Activated T-helper 17 cell treated with anti-CD3 and anti-CD28 coated beads, Interleukin-2, amount 50 U/mL, for 72 hours (primary cell): ENCODE measurements at regions not wholly inside any gene's neighbourhood (a gene's known extent, or its start where the extent isn't known, plus 50 kb on each side); places are given as distances from the start of the nearest gene placed in this dataset.

Experiments used
- ATAC-seq: fragments of 150-1000 bp; cut with Tn5 transposase; replicated peaks from 2 replicates; pipeline ENCODE4 v1.10.0; 2021; ENCODE audit warnings: mild to moderate bottlenecking, moderate library complexity
- H3K27ac Mint-ChIP-seq: one replicate; pipeline ENCODE4 v1.8.0; 2022; ENCODE audit warnings: mixed read lengths
- H3K27me3 Mint-ChIP-seq: one replicate; pipeline ENCODE4 v1.8.0; 2022; ENCODE audit warnings: mixed read lengths
- H3K36me3 Mint-ChIP-seq: one replicate; pipeline ENCODE4 v1.8.0; 2022; ENCODE audit warnings: low read depth, mild to moderate bottlenecking, mixed read lengths
- H3K4me1 Mint-ChIP-seq: one replicate; pipeline ENCODE4 v1.8.0; 2022; ENCODE audit warnings: mixed read lengths
- H3K4me3 Mint-ChIP-seq: one replicate; pipeline ENCODE4 v1.8.0; 2022; ENCODE audit warnings: mild to moderate bottlenecking, mixed read lengths
- H3K9me3 Mint-ChIP-seq: one replicate; pipeline ENCODE4 v1.8.0; 2022; ENCODE audit warnings: mixed read lengths

DNA sequence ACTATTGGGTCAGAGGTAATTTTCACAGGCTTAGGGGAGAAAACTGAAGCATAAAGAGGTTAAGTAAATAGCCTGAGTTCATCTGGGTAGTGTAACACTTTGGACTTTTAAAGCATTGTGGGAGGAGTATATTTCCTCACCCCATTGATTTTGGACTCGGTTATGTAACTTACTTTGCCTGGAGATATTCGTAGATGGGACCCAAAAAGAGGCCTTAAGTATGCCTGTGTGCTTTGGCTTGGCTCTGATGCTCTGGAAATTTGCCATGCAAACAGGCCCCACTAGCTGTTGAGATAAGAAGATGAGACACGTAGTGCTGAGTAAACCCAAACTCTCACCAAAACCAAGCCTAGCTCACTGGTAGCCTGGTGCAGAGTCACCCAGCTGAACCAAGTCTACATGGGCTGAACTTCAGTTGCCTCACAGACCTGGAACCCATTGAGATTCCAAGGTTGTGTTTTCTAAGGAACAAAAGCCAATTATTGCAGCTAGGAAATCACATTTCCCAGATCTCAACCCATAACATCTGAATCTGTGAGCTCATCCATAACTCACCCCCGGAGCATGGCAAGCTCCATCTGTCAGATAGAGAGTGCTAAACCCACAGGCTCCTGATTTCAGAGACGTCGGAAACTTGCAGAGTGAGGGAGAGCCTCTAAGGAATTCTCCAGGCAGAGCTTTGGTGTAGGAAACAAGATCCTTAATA, 536.0 kb upstream of the C16orf82 start:
- no peaks in the 10 kb centered on the region for H3K36me3 Mint-ChIP-seq
- H3K9me3 Mint-ChIP-seq: no peaks in the 10 kb centered on the region
- H3K27me3 Mint-ChIP-seq: peaks cover 3% of the 10 kb centered on the region
- no peaks in the 10 kb centered on the region for H3K4me1 Mint-ChIP-seq
- no peak overlapping the region for H3K27ac Mint-ChIP-seq
- no peak for ATAC-seq
- no peak overlapping the region for H3K4me3 Mint-ChIP-seq

GRCh38 chr16:26531290-26531730, 535.4 kb upstream of the C16orf82 start:
- H3K27me3 Mint-ChIP-seq: no peaks in the 10 kb centered on the region
- no peak overlapping the region for H3K4me3 Mint-ChIP-seq

GRCh38 chr16:26532456-26532855, 534.3 kb upstream of the C16orf82 start:
- ATAC-seq: no peak

More at GRCh38 chr16:26531290-26531730, 535.4 kb upstream of the C16orf82 start:
- no peak overlapping the region for H3K27ac Mint-ChIP-seq
- no peak for ATAC-seq
- no peaks in the 10 kb centered on the region for H3K36me3 Mint-ChIP-seq
- no peaks in the 10 kb centered on the region for H3K9me3 Mint-ChIP-seq
- H3K4me1 Mint-ChIP-seq: no peaks in the 10 kb centered on the region

DNA sequence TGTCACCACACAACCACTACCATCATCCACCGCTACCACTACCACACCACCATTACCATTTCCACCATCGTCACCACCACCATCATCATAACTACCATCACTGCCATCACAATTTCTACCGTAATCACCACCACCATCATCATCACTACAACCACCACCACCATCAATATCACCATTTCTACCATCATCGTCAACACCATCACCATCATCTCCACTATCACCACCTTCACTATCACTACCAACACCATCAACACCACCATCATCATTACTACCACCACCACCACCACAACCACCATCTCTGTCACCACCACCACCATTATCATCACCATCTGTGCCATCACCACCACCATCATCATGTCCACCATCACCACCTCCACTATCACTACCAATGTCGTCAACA, 524.5 kb upstream of the C16orf82 start:
- no peak overlapping the region for H3K4me3 Mint-ChIP-seq
- H3K36me3 Mint-ChIP-seq: no peaks in the 10 kb centered on the region
- H3K9me3 Mint-ChIP-seq: no peaks in the 10 kb centered on the region
- H3K27ac Mint-ChIP-seq: no peak overlapping the region
- no peaks in the 10 kb centered on the region for H3K27me3 Mint-ChIP-seq
- H3K4me1 Mint-ChIP-seq: no peaks in the 10 kb centered on the region
- no peak for ATAC-seq

More at GRCh38 chr16:26532456-26532855, 534.3 kb upstream of the C16orf82 start:
- H3K27me3 Mint-ChIP-seq: no peaks in the 10 kb centered on the region
- H3K4me3 Mint-ChIP-seq: no peak overlapping the region
- no peaks in the 10 kb centered on the region for H3K36me3 Mint-ChIP-seq
- H3K27ac Mint-ChIP-seq: no peak overlapping the region
- no peaks in the 10 kb centered on the region for H3K4me1 Mint-ChIP-seq
- no peaks in the 10 kb centered on the region for H3K9me3 Mint-ChIP-seq

GRCh38 chr16:26546573-26546972, 520.2 kb upstream of the C16orf82 start:
- Mint-ChIP-seq H3K36me3 (no peaks in the 10 kb centered on the region), H3K27ac (no peak overlapping the region), H3K4me1 (no peaks in the 10 kb centered on the region), H3K27me3 (peaks cover 3% of the 10 kb centered on the region), H3K9me3 (no peaks in the 10 kb centered on the region), H3K4me3 (no peak overlapping the region)
- no peak for ATAC-seq

GRCh38 chr16:26547681-26548080, 519.0 kb upstream of the C16orf82 start:
- Mint-ChIP-seq H3K27ac (no peak overlapping the region), H3K4me3 (no peak overlapping the region), H3K27me3 (peaks cover 3% of the 10 kb centered on the region), H3K36me3 (no peaks in the 10 kb centered on the region), H3K9me3 (no peaks in the 10 kb centered on the region), H3K4me1 (no peaks in the 10 kb centered on the region)
- ATAC-seq: no peak

DNA sequence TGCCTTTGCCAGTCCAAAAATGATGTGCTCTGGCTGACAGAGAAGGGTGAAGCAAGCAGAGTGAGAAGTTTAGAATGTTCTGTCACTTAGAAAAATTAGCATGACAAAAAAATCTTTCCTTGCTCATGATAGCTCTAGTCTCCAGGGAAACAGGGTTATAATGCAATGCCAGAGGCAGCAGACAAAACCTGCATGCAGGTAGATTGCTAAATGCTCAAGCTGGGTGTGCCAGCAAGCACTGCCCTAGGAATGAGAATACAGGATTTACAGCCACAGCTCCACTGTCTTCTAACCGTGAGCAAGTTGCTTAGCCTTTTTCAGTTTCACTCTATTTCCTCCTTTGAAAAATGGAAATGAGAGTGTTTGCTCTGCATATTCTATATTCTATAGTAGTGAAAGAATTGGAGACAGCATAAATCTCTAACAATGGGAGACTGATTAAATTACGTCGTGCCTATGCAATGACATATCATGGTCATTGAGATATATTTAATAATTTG, 516.6 kb upstream of the C16orf82 start:
- Mint-ChIP-seq H3K27ac (no peak overlapping the region), H3K27me3 (peaks cover 3% of the 10 kb centered on the region), H3K4me1 (no peaks in the 10 kb centered on the region), H3K4me3 (no peak overlapping the region), H3K9me3 (no peaks in the 10 kb centered on the region), H3K36me3 (no peaks in the 10 kb centered on the region)
- no peak for ATAC-seq

DNA sequence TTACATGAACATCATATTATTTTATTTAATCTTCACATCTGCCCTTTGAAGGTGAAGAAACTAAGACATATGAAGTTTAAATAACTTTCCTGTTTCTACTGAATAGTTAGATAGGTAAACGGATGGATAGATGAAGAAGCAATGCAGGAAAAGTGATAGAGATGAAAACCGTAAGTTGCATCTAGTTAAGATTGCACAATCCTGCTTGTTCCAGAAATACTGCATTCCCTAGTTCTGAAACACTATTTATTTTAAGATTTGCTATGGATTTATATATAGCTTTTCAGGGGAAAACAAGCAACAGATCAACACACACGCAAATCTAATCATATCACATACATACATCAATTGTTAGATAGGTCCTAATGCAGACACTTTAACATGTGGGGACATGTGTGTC, 512.7 kb upstream of the C16orf82 start:
- no peak for ATAC-seq
- H3K9me3 Mint-ChIP-seq: no peaks in the 10 kb centered on the region
- H3K27ac Mint-ChIP-seq: no peak overlapping the region
- no peak overlapping the region for H3K4me3 Mint-ChIP-seq
- H3K36me3 Mint-ChIP-seq: no peaks in the 10 kb centered on the region
- peaks cover 5% of the 10 kb centered on the region for H3K27me3 Mint-ChIP-seq
- no peaks in the 10 kb centered on the region for H3K4me1 Mint-ChIP-seq

- no peak for ATAC-seq
- Mint-ChIP-seq H3K27me3 (peaks cover 24% of the 10 kb centered on the region), H3K4me1 (no peaks in the 10 kb centered on the region), H3K4me3 (no peak overlapping the region), H3K9me3 (no peaks in the 10 kb centered on the region), H3K27ac (no peak overlapping the region), H3K36me3 (no peaks in the 10 kb centered on the region)
These were observed 505.4 kb upstream of the C16orf82 start for GRCh38 chr16:26561303-26561702.

GRCh38 chr16:26563018-26563417, 503.7 kb upstream of the C16orf82 start:
- ATAC-seq: no peak
- Mint-ChIP-seq H3K27ac (no peak overlapping the region), H3K27me3 (peaks cover 20% of the 10 kb centered on the region), H3K9me3 (no peaks in the 10 kb centered on the region), H3K4me1 (no peaks in the 10 kb centered on the region), H3K36me3 (no peaks in the 10 kb centered on the region), H3K4me3 (no peak overlapping the region)

DNA sequence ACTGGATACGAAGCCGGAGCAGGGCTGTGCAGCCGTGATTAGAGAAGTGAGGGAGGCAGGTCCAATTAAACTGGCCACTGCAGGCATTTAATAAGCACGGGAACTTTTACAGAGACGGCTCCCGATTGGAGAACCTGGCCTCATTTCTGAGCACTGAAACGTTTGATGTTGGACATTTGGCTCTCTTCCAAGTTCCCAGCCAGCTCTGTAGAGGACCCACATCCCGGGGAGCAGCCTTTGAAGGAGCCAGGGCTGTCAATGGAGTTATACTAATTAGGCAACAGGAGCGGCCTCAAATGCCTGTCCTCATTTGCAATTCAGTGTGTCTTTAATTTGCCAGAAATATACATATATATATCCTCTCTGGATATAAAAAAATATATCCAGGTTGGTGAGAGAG, 499.4 kb upstream of the C16orf82 start:
- Mint-ChIP-seq H3K4me1 (no peaks in the 10 kb centered on the region), H3K27ac (no peak overlapping the region), H3K4me3 (no peak overlapping the region), H3K36me3 (no peaks in the 10 kb centered on the region), H3K27me3 (peaks cover 5% of the 10 kb centered on the region), H3K9me3 (no peaks in the 10 kb centered on the region)
- no peak for ATAC-seq

DNA sequence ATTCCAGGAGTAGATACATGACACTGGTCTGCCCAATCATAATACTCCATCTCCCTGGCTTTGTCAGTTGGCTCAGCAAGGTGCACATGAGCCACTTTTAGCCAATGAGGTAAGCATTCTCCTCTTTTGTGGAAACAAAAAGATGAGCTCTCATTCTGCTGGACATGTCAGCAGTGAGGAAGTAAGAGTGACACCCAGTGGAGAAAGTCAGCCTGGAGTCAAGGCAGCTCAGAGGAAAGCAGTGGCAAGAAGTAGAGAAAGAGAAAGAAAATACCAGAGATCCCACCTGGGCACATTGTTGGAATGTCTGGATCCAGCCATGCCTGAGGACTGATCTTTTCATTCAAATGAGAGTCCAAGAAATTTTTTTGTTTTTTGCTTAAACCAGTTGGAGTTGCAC, 496.9 kb upstream of the C16orf82 start:
- Mint-ChIP-seq H3K27ac (no peak overlapping the region), H3K4me1 (no peaks in the 10 kb centered on the region), H3K4me3 (no peak overlapping the region), H3K36me3 (no peaks in the 10 kb centered on the region), H3K9me3 (no peaks in the 10 kb centered on the region), H3K27me3 (no peaks in the 10 kb centered on the region)
- peak; percentile 34 for ATAC-seq

- no peak for ATAC-seq
- no peak overlapping the region for H3K4me3 Mint-ChIP-seq
- H3K4me1 Mint-ChIP-seq: no peaks in the 10 kb centered on the region
- peaks cover 12% of the 10 kb centered on the region for H3K9me3 Mint-ChIP-seq
- no peak overlapping the region for H3K27ac Mint-ChIP-seq
- H3K27me3 Mint-ChIP-seq: peaks cover 13% of the 10 kb centered on the region
- no peaks in the 10 kb centered on the region for H3K36me3 Mint-ChIP-seq
These were observed 488.0 kb upstream of the C16orf82 start for GRCh38 chr16:26578748-26579147.

- H3K27ac Mint-ChIP-seq: no peak overlapping the region
- no peak for ATAC-seq
- H3K36me3 Mint-ChIP-seq: no peaks in the 10 kb centered on the region
- H3K4me1 Mint-ChIP-seq: no peaks in the 10 kb centered on the region
- no peak overlapping the region for H3K4me3 Mint-ChIP-seq
- peaks cover 6% of the 10 kb centered on the region for H3K27me3 Mint-ChIP-seq
- H3K9me3 Mint-ChIP-seq: peaks cover 11% of the 10 kb centered on the region
These were observed 482.9 kb upstream of the C16orf82 start for GRCh38 chr16:26583803-26584202.

GRCh38 chr16:26593700-26594099, 473.0 kb upstream of the C16orf82 start:
- Mint-ChIP-seq H3K9me3 (no peaks in the 10 kb centered on the region), H3K27me3 (no peaks in the 10 kb centered on the region), H3K4me3 (peak overlapping the region; percentile 33), H3K27ac (peak overlapping the region; percentile 61), H3K36me3 (no peaks in the 10 kb centered on the region), H3K4me1 (peaks cover 7% of the 10 kb centered on the region)
- ATAC-seq: no peak
